HG02642 (cell line): ENCODE measurements at regions not wholly inside any gene's neighbourhood (a gene's known extent, or its start where the extent isn't known, plus 50 kb on each side); places are given as distances from the start of the nearest gene placed in this dataset.
"Not testable (repeated sequence)": the region's sequence is repeated elsewhere in the genome, so short reads cannot be mapped to it uniquely, and the experiment has no call there.

ENCODE experiments used
- ATAC-seq: cut with Tn5 transposase; IDR thresholded peaks from one replicate; pipeline ENCODE4 v1.9.1; 2021; ENCODE audit warnings: mild to moderate bottlenecking; ENCODE audit not compliant: unreplicated experiment, poor library complexity

DNA sequence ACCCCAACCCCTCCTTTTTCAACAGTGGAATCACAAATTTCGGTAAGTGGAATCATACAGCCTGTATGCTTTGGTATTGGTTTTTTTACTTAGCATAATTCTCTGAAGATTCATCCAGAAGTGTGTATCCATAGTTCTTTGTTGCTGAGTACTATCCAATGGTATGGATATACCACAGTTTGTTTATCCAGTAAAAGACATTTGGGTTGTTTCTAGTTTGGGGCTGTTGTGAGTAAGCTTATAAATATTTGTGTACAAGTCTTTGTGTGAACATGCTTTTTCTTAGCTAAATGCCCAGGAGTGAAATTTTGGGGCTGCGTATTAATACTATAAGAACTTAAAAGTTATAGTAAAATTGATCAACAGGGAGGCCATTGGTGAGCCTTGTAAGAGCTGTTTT is 57.5 kb upstream of the GC start:
- ATAC-seq, result no peak

DNA sequence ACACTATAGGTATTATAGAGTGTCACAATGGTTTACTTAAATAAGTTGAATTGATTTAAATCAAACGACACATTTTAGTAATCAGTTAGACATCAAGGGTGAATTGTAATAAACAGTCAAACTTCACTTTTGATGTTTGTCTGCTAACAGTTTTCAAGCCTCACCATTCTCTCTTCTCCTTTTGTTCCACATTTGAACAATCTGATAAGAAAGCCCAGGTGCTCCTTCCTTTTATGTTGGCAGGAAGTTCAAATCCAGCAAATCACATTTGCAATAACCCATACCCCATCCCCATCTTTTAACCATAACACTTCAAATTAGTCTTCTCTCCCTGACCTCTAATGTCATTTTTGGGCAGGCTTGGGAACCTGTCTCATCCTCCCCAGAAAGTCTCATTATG is 63.4 kb upstream of the GC start:
- ATAC-seq, result no peak

DNA sequence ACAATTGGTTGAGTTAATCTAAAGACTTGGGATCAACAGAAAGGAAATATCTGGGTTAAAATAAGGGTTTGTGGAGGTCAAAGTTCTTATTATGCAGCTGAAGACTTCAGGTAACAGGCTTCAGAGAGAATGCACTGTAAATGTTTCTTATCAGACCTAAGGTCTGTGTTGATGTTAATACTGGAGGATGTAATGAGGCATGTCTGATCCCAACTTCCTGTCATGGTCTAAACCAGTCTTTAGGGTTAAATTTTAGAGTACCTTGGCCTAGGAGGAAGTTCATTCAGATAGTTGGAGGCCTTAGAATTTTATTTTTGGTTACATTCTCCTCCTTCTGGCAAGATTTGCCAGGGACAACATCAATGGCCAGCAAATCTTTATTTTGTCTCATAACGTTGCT is 72.1 kb upstream of the GC start:
- ATAC-seq, result no peak

DNA sequence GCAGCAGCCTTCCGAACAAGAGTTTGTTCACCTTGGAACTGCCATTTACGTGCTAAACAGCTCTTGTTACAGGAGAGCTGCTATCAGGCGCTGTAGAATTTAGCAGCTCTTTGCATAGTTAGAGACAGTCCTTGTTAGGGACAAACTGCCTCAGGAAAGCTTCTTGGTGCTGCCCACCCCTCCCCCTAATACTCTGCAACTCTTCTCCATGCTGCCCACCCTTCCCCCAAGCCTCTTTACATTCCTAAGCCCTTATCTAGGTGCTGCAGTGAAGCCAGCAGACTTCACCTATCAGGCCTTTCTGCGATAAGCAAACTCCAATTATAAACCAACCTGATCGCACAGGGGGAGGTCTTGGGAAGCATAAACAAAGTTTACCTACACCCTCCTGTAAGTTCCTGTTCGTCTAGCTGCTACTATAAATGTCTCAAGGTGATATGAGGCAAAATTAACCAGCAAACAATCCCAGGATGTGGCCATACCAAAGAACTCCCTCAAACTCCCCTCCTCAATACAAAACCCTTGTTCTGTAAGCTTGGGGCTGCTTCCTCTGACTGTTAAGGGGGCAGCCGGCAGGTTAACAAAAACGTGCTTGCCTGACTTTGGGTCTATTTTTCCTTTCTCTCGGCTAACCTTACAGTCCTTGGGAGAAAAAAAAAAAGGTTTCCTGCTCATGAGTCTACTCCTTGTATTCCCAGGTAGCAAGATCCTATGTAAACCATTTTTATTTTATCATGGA is 74.0 kb upstream of the GC start:
- ATAC-seq, result no peak

DNA sequence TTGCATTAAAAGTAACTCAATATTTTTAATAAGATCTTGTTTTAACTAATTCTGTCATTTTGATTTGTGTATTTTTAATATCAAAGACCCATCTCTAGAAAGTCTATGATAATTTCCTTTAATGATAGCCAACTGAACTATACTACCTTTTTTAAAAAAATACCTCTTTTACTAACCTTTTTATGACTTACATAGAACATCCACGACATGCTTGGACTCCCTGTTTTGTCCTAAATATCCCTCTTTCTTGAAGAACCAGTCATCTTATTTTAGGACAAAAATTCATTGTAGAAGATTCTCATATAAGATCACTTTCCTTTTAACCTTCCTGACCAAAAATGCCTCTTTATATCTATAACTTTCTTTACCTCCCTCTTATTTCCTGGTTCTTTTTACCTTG is 76.8 kb upstream of the GC start:
- ATAC-seq, result no peak

DNA sequence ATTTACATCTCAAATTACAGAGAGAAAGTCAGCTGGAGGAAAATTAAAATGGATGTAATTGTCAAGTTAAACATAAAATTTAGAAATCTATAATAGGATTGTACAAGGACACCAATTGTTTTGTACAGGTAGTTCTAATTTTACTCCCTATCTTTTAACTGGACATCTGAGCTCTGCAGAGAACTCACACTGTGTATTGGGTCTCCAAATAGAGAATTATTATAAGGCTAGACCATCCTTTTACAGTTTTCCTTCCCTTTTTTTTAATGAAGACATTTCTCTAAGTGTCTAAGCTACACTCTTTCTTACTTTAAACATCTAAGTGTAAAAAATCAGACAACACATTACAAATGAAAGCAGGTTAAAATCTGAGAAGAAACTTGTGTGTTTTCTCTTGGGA is 78.4 kb upstream of the GC start:
- ATAC-seq, result no peak

DNA sequence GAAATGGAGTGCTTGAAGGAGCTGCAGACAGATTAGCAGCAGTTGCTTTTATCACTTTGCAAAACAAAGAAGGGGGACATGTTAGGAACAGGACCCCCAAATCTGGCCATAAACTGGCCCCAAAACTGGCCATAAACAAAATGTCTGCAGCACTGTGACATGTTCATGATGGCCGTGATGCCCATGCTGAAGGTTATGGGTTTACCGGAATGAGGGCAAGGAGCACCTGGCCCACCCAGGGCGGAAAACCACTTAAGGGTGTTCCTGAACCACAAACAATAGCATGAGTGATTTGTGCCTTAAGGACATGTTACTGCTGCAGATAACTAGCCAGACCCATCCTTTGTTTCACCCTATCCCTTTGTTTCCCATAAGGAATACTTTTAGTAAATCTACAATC is 79.6 kb upstream of the GC start:
- no peak for ATAC-seq

DNA sequence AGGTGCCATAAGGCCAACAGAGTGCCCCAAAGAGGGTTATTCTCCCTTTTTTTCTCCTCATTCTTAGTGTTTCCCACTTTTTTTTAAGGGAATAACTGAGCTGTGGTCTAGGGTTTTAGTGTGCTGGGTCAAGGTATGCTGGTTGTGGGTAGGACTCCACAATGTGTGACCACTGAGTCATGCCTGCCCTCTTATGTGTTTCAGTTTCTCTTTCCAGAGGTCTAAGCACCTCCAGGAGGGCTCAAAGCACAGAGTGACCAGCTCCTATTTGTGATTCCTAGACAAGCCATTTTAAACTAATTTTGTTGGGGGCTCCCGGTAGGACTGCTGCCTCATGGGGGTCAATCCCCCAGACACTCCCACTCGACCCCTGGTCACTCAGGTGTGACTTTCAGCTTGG is 80.5 kb upstream of the GC start:
- no peak for ATAC-seq

DNA sequence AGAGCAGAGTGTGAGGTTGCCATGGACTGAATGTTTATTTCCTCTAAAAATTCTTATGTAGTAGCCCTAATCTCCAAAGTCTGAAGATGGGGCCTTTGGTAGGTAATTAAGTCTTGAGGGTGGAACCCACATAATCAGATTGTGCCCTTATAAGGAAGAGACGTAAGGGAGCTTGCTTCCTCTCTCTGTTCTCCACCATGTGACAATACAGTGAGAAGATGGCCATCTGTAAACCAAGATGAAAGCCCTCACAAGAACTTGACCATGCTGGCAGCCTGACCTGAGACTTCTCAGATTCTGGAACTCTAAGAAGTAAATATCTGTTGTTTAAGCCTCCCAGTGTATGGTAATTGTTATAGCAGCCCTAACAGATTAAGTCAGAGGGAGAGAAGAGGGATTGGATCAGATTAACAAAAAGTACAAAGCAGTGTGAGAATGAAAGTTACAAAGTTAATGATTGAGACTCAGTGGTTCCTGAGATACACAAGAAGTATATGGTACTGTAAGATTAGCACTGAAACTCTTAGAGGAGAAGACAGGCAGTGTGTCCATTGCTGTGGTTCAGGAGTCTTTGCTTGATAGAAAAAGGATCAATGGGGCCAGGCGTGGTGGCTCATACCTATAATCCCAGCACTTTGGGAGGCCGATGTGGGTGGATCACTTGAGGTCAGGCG is 82.5 kb upstream of the GC start:
- ATAC-seq, result no peak

DNA sequence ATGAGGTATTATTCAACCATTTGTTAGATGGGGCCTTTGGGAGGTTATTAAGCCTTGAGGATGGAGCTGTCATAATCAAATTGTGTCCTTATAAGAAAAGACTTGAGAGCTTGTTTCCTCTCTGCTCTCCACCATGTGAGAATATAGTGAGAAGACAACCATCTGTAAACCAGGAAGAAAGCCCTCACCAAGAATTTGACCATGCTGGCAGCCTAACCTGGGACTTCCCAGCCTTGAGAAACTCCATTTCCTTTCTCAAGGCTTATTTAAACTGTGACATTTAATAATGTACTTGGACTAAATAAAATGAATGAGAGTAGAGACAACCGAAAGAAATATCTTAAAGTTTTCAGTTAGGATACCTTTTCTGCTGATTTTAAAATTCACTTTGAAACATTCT is 83.7 kb upstream of the GC start:
- ATAC-seq, result no peak

DNA sequence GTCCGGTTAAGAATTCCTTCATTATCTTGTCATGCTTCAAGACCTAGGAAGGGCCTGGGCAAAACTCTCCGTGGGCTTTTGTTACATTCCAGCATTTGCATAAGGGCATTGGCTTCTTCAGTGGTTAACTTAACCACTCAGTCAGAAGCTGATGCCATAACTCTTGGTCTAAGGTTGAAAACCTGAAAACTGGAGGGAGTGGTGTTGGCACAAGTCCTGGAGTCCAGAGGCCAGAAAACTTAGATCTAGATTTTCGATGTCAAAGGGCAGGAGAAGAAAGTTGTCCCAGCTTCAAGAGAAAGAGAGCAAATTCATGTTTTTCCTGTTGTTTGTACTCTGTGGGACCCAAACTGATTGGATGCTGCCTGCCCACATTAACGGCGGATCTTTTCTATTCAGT is 86.6 kb upstream of the GC start:
- ATAC-seq, result no peak

DNA sequence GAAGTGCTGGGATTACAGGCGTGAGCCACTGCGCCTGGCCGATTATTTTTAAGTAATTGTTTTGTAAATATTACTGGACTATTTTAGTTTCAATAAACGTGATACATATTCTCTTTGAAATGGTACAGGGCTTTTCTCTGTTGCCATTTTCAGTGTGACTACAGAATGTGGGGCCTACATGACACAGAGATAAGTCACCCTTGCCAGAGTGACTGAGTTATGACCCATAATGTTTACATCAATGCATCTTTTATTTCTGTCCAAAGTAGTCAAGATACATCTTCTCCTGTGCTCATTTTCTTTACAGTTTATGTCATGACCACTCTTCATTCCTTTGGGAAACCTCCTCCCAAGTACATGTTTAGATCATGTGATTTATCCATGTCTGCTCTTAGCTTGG is 88.3 kb upstream of the GC start:
- no peak for ATAC-seq

DNA sequence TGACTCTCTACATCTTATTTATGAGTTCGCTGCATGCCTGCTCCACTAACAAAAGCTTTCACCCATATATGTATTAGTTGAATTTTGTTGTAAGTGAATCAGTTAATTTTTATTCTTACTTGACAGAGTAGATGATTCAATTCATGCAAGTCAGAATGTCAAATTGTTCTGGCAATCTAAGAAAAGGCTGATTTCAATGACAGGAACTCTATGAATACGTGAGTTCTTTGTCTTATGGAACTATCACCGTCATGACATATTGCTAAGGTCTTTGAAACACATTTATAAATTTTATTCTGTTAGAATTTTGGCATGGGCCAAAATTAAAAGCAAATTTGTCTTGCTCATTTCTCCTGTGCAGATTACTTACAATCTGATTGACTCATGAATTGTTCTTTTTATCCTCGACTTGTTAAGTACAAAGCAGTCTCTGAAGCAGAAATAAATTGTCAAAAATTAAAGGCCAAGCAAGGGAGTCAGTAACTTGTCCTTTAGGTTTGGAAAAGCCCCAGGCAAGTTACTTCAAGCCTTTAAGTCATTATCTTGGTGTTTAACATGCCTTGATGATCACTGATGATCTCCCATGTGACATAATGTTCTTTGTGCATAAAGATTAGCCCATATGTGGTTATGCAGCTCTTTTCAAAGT is 89.0 kb upstream of the GC start:
- no peak for ATAC-seq

DNA sequence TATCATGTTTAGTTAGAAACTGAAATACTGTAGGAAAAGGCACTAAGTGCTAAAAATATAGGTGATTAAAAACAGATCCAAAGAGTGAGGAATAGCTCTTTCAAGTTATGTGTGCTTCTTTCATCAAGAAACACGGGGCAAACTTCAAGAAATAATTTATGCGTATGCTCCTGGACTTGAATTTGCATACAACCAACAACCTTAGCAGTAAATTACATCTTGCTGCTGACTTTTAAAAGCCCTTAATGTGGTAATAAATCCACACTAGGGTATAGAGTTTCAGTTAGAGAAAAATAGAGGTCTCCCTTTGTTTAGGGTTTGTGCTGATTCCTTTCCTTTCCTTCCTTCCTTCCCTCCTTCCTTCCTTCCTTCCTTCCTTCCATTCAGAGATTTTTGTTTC is 94.5 kb upstream of the GC start:
- no peak for ATAC-seq

DNA sequence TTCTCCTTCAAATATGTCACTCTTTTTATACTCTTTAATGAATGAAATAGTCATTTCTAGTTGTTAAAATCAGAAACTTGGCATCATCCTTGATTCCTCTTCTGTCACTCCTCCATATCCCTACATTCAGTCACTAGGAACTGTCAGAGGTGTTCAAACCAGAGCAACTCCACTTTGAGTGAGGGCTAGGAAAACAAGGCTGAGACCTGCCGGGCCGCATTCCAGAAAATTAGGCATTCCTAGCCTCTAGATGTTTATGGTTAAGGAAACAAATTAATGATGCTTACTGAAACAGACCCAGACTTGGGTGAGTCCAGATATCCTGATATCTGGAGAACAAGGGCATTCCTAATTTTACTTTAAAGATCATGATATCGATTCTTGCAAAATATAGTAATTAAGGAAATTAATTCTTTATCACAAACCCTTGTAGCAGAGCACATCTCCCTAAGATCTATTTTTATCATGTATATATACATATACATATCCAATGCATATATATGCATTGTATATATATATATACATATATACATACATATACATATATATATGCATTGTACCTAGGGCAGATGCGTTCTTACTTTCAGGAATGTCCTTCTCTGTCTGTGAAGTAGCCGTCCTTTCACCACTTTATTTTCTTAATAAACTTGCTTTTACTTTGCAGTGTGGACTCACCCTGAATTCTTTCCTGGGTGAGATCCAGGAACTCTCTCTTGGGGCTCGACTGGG is 98.4 kb upstream of the GC start:
- ATAC-seq, result no peak

DNA sequence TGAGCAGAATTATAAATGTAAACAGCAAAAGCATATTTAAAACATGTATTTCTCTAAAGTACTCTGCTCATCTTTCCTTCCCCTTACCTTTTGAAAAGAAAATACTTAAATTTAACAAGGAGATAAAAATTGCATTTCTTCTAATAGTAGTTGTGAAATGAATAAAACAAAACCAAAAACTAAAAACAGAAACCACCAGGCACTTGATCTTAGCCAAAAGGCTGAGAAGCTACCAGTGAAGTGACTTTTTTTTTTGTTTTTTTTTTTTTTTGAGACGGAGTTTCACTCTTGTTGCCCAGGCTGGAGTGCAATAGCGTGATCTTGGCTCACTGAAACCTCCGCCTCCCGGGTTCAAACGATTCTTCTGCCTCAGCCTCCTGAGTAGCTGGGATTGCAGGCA is 116.5 kb upstream of the GC start:
- not testable (repeated sequence) for ATAC-seq

DNA sequence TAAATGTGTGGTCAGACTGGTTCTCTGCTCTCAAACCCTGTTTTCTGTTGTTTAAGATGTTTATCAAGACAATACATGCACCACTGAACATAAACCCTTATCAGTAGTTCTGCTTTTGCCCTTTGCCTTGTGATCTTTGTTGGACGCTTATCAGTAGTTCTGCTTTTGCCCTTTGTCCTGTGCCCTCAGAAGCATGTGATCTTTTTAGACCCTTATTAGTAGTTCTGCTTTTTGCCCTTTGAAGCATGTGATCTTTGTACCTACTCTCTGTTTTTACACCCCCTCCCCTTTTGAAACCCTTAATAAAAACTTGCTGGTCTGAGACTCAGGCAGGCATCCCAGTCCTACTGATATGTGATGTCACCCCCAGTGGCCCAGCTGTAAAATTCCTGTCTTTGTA is 121.7 kb upstream of the GC start:
- not testable (repeated sequence) for ATAC-seq

DNA sequence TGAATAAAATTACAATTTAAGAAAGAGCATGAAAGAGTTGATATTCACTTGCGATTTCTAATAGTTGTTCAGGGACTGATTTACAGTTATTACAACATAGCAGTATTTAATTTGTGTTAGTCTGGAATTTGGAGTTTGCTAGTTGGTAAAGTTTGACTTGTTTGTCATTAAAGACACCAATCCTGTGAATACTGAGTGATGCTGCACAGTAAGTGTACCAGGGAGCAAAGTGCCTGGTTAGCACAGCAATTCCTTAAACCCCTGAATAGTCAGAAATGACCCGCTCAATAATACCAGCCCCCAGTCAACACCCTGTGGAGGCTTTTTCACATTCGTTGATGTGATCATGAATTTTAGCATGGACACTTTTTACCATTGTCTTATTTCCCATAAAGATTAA is 122.2 kb upstream of the GC start:
- ATAC-seq, result no peak

DNA sequence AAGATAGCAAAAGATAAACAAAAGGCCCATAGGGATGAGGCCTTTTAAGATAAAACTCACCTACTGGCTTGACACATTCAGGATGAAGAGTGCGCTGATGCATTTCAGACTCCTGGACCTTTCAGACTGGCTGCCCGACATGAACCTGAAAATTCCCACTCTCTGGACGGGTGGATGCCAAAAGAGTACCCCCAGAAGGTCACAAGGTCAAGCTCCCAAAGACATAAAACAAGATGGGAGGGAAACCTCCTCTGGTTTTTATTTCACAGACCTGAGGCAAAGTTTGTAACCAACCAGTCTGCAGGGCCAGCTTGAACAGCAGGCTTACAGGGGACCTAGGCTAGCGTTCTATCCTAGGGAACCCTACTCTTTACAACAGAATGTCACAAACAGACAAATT is 123.2 kb upstream of the GC start:
- no peak for ATAC-seq

DNA sequence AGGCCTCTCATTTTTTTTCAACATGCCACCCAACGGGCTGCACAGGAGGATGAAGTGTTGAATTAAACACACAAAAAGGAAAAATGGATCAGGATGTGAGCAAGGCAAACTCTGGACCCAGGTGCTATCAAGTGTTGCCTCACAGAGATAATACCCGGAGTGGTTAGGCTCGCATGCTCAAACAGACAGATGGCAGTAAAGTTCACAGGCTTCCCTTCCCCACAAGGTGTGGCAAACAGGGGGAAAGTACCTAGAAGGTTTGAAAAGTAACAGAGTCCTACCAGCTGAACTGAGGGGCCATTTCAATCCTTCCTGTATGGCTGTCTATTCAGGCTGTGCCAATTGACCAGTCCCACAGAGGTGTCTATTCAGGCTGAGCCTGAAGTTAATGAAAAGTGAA is 123.9 kb upstream of the GC start:
- ATAC-seq, result peak; percentile 58

DNA sequence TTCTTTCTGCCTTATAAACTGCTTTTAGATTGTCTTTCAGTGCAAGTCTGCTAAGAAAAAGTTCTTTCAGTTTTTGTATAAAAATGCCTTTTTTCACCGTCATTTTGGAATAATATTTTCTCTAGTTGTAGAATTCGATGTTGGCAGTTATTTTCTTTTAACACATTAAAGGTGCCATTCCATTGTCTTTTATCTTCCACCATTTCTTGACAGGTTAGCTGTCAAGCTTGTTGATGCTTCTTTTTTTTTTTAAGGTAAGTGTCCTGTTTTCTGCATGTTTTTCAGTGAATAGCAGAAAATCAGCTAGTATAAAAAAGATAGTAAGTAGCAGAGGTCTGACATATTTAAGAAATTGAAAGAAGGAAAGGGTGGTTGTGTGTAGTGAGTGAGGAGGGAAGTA is 118.5 kb upstream of the NPFFR2 start:
- ATAC-seq, result no peak
